ENCODE measurements at regions not wholly inside any gene's neighbourhood (a gene's known extent, or its start where the extent isn't known, plus 50 kb on each side); places are given as distances from the start of the nearest gene placed in this dataset.
"Not testable (repeated sequence)": the region's sequence is repeated elsewhere in the genome, so short reads cannot be mapped to it uniquely, and the experiment has no call there.

DNA sequence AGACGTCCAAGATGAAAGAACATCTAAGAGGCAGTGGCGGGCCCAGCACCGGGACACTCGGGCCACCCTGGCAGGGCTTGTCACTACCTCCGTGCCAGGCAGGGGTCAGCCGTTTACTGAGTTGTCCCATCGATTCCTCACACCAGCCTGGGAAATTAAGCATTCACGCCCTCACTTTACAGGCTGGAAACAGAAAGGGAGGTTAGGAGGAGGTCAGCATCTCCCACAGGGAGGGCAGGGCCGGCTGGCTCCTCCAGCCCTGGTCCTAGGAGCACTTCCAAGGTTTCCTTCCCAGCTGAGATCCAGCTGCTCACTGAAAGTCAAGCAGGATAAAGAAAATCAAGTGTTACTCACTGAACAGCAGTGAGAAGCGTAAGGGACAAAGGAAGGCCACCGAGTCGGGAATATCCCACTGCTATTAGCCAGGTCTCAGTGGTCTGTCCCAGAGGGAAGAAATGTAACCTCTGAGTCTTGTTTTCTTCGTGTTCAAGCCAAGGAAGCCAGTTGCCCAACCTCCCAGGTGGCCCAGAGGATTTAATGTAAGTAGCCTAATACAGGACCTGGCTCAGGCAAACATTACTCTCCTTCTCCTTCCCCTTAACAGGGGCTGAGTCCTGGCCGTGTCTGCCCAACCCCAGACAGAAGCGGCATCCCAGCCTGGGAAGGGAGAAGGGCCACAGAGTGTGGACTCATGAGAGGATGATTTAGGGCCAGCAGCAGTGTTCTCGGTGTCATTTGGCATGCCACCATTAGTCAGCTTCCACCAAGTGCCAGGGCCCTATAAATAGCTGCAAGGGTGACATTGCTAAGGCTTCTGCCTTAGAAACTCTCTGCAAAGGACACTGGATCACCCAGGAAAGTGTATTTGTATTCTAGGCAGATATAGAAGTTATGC lies 203.1 kb upstream of the GALNT2 start:
- no peak for DNase-seq

DNA sequence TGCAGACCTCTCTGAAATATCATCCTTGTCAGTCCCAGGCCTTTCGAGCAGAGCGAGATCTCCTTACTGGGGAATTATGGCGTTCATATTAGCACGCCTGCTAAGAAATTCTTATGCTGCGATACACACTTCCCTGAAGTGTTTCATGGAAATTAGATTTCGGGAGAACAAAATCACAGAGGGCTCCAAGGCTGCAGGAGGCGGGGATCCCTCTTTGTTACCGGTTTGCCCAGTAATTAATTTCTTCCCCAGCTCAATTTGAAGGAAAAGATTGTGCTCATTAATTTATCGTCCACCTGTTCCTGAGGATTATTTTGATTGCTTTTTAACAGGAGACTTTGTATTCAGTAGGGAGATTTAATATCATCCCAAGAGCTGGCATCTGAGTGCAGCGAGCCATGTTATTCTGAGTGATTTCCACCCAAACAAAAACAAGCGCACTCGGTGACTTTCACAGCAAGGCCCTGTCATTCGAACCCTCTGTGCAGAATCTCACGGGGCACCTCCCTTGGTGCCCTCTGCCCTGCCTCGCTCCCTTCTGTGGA lies 202.3 kb upstream of the GALNT2 start:
- no peak for DNase-seq

DNA sequence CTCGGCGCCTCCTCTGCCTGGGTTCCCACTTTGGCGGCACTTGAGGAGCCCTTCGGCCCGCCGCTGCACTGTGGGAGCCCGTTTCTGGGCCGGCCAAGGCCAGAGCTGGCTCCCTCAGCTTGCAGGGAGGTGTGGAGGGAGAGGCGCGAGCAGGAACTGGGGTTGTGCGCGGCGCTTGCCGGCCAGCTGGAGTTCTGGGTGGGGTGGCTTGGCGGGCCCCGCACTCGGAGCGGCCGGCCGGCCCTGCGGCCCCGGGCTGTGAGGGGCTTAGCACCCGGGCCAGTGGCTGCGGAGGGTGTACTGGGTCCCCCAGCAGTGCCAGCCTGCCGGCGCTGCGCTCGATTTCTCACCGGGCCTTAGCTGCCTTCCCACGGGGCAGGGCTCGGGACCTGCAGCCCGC lies 201.7 kb upstream of the GALNT2 start:
- DNase-seq: not testable (repeated sequence)

DNA sequence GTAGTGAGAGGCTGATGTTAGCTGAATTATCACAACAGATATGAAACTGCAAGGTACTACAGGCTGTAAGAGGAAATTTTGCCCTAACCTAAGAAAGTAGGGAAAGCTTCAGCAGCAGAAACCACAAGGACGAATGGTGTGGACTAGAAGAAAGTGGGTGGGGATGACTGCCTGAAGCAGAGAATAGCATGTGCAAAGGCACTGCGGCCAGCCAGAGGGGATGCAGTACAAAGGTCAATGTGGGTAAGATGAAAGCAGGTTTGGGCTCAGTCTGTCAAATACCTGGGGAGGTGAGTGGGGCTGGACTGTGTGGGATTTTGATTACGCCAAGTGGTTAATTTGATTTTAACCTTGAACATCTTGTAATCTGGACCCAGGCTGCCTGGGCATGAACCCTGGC lies 199.3 kb upstream of the GALNT2 start:
- no peak for DNase-seq

DNA sequence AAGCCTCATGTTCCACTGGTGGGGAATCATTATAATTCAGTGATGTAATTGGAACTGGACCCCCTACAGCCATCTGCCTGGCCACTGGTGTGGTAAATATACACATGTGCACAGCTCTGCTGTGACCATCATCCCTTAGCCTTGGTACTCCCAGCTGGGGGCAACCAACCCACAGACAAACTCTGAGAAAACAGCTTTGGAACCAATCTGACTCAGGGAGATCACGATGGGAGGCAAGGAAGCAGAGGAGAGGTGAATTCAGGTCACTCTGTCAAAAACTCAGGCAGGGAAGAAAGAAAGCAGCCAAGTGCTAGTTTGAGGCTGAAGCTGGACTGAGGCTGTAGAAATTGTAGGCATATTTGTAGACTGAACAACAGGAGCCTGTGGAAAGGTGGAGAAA lies 197.8 kb upstream of the GALNT2 start:
- DNase-seq: no peak

DNA sequence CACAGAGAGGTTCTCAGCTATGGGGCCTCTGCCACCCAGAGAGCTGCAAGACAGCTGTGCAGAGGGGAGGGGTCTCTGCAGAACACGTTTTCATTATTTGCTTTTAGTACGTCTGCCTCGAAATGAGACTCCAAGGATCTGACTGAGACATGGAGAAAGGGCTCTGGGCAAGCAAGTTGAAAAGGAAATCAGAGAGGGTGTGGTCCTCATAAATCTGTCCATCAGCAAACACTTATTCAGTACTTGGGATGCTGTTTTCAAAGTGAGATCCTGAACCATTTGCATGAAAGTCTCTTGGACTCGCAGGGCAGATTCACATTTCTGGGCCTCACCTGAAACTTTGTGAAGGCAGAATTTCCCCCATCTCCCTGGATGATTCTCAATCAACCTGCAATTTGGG lies 197.4 kb upstream of the GALNT2 start:
- DNase-seq: no peak

DNA sequence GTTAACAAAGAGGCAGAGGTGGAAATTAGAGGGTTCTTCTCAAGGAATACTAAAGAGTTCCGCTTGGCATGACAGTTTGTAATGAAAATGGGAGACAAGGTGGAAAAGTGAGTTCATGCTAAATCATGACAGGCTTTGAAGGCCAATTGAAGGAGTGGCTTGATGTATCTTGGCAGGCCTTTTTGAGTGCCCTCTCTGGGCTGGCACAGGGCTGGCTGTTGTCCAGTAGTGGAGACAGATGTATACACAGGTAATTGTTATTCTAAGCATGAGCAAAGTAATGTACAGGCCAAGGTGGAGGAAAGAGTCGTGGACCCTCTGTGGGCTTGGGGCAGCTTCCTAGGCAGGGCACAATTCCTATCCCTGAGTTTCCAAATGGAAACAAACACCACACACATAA lies 196.7 kb upstream of the GALNT2 start:
- DNase-seq: no peak

DNA sequence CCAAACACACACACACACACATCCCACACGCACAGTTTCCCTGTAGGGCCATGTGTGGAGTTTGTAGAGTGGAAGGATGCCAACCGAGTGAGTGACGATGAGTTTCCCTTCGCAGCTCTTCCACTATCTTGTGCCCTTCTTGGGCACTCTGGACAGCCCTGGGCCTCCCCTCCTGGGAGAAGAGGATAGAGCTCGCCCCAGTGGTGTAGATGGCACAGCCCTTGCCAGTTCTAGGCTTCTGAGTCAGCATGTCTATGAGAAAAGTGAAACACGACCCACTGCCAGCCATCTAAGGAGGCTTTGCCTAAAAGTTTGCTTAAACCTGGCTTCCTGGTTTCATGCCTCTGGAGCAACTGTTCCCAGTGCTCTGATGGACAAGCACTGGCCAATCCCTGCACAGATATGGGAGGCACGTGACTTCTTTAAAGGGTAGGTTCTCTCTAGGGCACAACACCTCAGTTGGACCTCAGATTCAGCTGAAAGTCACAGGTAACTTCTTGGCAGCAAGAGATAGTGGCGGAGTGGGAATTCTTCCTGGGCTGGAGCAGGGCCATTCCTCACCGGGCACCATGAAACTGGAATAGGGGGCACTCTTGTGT lies 195.9 kb upstream of the GALNT2 start:
- no peak for DNase-seq

DNA sequence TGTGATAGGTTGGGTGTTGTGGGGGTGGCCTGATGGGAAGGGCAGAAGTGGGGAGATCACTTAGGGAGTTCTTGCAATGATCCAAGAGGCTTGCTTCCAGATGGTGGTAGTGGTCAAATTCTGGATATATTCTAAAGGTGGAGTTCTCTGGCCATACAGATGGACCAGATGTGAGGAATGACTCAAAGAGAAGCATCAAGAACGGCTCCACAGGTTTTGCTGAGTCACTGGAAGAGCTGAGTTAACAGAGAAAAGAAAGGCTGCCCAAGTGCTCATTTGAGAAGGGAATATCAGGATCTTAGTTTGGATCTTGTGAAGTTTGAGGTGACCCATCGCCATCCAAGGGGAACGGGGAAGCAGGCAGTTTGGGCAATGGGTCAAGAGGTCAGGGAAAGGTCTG lies 192.9 kb upstream of the GALNT2 start:
- no peak for DNase-seq

DNA sequence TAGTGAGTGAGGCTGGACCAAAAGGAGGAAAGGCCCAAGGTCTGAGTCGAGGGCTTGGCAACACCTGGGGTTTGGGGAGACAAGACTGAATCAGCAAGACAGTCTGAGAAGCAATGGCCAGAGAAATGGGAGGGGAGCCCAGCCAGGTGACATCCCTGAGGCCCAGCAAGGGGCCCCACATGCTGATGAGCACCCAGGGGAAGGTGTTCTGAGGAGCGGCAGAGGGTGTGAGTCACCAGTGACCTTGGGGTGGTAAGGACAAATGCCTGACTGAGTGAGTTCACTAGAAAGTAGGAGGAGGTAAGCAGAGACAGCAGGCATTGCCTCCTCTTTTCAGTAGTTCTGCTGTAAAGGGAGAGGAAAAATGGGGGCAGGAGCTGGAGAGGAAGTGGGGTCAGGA lies 192.4 kb upstream of the GALNT2 start:
- DNase-seq: no peak

DNA sequence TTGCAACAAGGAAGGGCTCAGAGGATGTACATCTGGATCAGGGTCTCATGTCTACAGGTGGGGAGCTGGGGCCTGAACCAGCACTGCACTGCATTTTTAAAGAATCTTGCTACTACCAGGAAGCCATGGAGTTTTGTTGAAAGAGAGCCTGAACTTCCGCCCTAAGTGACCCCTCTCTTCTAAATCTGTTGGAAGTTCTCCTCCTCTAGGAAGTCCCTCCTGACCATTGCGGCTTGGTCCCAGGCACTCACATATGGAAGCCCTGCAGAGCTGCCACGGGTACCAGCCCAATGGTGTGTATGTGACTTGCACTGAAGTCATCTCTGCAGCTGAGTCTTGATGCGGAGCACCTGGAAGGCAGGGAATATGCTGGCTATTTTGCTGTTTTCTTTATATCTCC lies 192.0 kb upstream of the GALNT2 start:
- DNase-seq: no peak

DNA sequence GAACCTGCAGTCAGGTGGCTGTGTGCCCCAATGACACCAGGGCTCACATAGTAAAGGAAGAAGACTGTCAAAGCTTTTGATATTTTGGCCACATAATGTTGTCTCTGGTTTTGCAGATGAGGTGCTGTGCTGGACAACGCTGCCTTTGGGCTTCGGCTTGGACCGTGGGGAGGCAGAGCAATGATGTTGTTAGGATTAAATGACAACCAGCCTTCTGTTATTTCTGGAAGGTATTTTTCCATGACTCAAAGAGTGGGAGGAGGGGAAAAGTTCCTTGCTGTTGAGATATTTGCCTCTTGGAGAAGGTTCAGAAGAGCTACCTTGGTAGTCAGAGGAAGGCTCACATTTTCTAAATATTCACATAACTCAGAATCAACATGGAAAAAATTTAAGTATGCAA lies 187.3 kb upstream of the GALNT2 start:
- DNase-seq: no peak

DNA sequence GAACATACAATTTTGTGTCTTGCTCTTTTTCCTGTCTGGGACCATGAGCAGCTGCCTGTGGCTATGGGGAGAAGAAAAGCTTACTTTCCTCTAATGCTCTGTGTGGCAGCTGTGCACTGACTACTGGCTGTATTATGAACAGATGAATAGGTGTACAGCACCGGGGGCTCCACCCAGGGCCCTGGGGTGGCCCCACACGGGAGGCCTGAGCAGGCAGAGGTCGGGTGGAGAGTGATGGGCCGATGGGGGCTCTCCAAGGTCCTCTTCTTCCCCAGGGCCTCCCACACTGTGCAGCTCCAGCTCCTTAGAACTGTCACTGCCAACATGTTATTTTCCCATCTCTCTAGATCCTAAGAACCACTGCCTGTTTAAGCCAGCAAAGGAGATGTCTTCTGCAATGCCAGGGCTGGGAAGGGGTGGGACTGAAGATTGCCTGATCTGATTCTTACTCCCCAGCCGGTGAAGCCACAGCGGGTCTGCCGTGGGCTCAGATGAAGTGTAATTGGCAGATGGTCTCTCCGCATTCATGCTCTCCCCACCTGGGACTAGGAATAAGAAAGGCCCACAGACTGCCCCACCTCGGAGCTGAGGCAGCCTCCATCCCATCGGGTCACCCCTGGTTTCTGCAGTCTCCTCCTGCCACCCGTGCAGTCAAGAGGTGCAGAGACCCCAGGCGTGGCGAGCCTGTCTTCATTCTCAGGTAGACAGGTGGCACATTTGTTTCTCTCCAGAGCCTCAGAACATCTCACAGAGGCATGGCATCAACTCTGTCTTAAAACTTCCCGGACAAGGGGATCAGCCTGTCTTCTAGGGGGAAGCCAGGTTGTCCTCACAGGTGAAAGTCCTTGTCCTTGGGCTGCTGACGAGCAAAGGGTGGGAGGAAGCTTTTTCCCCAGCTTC lies 186.5 kb upstream of the GALNT2 start:
- DNase-seq: no peak

DNA sequence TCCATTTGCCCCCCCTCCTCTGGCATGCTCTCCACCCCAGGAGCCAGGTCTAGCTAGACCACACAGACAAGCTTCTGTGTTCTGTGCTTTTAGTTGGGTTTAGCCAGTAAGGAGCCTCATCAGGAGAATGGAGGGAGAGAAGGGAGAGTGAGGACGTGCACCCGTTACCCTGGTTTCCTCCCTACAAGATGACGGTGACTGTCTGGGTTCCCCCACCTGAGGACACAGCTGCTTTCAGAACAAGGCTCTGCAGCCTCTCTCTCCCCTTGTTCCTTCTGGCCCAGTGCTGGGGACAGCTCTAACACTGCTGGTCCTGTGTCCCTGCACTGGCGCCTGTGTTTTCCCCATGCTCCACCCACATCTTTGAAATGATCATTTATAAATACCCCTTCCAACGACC lies 184.4 kb upstream of the GALNT2 start:
- DNase-seq: no peak

DNA sequence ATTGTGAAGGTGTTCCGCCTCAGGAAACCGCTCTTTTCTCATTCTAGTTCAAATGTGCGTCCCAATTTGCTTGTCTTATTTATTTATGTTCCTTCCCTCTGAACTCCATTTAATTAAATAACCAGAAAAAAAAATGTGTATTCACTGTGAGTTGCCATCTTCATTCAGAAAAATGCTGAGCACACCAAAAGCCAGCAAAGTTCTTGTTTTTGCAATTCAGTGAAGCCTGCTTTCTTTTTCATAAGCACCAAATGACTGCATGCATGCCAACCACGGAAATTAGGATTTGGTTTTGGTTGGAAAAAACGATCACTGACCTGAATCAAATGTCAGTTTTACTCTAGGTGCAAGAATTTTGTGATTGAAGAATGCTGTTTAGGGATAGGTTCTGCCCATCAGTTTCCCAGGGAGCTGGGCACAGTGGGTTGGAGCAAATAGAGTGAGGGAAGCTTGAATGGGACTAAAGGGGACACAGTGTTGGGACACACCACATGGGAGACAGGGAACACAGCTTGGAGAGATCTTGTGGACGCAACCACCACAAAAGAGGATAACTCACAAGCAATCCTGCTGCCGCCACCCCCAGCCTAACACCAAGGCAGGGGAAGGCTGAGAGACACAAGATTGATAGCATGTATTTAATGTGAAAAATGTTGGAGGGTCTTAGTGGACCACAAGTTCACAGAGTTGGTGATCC lies 183.4 kb upstream of the GALNT2 start:
- no peak for DNase-seq

DNA sequence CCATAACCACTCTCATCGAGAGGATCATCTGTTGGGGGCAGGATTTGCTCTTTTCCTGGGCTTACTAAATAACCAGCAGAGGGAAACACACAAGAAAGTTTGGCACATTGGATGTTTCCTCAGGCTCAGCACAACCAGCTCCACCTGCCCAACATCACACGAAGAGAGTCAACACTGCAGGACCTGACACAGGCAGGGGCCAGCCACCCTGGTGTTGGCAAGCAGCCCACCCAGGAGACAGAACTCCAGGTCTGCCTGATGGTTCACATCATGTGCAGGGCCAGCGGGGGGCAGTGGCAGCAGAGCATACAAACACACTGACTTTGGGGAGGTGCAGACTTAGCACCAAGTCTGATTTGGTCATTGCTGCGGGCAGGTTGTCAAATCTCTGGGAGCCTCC lies 182.3 kb upstream of the GALNT2 start:
- no peak for DNase-seq

DNA sequence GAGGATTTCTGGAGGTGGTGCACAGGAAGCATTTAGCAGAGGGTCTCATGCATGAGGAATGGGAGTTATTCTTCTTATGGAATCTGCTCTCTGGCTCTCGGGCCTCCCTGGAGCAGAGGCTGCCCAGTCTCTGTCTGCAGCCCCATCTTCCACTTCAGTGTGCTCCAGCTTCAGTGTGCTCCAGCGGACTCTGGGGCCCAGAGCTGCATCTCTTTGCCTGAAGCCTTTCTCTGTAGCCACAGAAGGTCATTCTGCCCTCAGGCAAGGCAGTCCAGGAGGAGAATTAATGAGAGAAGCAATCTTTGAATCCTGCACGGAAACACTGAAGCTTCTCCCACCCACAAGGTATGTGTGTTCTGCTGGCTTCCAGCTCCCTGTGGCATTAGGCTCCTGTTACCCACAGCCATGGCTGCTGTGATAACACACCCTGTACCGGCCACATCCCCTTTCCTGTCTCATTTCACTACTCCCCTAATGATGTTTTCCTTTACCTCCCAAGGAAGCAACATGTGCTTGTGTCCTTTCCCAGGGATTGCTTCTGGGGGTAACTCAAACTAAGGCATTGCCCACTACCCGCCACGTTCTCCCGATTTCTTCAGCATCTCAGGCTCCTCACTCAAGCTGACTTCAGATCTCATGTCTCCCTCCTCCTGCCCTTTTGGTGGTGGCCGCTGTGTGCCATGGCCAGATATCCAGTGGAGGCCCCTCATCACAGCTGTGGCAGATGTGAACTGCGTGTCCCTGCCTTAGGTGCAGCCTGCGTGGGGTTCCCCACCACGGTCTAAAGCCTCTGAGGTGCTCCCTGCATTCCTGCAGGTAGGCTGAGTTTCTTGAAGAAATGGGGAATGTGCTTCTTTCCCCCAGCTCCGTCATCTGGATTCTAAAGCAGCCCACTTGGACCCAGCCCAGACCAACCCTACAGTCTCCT lies 181.2 kb upstream of the GALNT2 start:
- DNase-seq: no peak

DNA sequence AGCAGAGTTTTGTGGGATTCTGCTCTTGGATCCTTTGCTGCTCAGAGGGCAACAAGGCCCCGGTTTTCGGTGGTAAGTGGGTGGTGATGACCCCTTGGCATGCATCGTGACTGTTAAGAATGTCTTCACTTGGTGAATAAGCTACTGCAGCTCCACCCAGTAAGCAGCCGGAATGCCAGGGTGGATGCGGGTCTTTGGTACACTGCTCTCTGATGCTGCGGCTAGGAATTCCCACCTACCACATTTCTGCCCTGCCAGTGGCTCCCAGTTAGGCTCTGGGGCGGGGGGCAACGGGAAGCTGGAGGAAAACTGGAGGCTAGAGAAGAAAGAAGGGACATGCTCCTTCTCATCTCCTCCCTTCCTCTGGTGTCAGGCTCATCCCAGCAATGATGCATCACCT lies 180.4 kb upstream of the GALNT2 start:
- DNase-seq: no peak

DNA sequence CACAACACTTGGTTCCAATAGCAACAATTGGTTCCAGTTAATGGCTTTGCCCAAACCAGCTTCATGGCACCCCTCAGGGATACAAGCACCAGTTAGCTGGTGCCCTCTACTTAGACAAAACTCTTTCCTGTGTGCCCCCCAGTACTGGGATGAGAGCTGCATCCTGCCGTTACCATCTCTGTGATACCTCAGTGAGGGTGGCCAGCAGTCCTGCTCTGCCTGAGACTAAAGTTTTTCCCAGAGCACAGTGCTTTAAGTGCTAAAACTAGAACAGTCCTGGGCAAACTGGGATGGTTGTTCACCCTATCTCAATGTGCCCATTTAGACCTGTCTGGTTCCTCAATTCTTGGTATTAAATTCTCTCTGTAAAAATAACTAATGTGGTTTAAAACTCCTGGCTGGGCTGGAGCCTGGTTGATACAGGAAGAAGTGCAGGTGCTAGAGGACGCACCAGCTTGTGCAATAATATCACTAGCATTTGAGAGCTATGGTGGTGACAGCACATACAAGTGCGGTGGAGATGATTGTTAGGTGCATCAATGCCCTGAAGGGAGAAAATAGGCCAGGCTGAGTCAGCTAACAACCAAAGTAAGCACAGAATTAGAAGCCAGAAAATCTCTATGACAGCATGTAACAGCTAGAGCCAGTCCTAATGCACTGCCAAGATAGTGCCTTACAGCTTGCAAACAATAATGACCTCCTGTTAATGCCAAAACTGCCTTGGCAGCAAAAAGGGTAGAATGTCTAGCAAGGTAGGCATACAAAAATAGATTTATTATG lies 179.8 kb upstream of the GALNT2 start:
- DNase-seq: no peak

DNA sequence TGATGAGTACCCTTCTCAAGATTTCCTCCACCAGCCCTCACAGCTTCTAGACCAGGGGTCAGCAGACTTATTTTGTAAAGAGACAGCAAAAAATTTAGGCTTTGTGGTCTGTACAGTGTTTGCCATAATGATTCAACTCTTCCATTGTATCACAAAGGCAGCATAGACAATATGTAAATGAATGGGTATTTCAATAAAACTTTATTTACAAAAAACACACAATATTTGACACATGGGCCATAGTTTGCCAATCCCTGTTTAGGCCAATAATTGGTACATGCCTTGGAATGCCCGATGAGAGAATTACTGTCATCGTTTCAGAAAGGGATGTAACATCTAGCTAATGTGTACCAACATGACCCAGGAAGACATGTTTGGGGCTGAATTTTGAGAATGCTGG lies 178.9 kb upstream of the GALNT2 start:
- no peak for DNase-seq

DNA sequence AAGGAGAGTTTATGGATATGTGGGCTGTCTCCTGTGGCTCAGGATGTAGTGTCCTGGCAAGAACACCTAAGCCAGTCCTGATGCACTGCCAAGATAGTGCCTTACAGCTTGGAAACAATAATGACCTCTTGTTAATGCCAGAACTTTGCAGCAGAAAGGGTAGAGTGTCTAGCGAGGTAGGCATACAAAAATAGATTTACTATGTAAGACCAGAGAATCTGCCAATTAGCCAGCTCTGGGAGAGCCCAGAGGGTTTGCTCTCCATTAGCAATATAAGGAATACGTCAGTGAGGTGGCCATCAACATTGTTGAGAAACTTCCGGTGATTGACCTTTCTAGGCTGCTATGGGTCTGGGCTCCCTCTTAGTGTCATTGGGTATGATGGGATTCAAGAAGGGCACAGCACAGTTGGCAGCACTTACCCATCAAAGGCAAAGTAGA lies 178.5 kb upstream of the GALNT2 start:
- no peak for DNase-seq
